CD4-positive, alpha-beta T cell treated with Interleukin-10 for 1 hour (primary cell): ENCODE measurements at regions not wholly inside any gene's neighbourhood (a gene's known extent, or its start where the extent isn't known, plus 50 kb on each side); places are given as distances from the start of the nearest gene placed in this dataset.

Source experiments
- DNase-seq: peaks from one replicate; pipeline ENCODE4 v3.0.0-alpha.2; 2020

- DNase-seq = no peak
These were observed 545.5 kb upstream of the MGMT start for GRCh38 chr10:128921389-128922022.

DNA sequence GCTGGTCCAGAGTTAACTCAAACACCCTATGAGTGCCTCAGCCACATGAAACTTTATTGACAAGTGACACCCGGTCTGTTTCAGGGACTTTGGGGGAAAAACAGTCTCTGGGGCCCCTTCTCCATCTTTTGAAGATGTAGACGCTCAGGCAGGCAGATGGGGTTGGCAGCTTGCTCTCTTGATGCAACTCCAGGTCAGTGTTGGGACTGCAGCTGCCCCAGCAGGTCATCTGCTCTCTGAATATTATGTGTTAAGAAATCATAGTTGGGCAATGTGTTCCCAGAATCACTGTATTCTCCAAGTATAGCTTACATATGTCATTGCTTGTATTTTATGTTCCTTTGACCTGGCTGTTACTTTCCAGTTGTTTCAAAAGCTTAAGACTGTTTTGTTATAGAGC, 544.9 kb upstream of the MGMT start:
- no peak for DNase-seq

GRCh38 chr10:128922619-128923196, 544.3 kb upstream of the MGMT start:
- DNase-seq = no peak

- DNase-seq = no peak
These were observed 542.1 kb upstream of the MGMT start for GRCh38 chr10:128924918-128925317.

GRCh38 chr10:128926711-128927110, 540.3 kb upstream of the MGMT start:
- no peak for DNase-seq

DNA sequence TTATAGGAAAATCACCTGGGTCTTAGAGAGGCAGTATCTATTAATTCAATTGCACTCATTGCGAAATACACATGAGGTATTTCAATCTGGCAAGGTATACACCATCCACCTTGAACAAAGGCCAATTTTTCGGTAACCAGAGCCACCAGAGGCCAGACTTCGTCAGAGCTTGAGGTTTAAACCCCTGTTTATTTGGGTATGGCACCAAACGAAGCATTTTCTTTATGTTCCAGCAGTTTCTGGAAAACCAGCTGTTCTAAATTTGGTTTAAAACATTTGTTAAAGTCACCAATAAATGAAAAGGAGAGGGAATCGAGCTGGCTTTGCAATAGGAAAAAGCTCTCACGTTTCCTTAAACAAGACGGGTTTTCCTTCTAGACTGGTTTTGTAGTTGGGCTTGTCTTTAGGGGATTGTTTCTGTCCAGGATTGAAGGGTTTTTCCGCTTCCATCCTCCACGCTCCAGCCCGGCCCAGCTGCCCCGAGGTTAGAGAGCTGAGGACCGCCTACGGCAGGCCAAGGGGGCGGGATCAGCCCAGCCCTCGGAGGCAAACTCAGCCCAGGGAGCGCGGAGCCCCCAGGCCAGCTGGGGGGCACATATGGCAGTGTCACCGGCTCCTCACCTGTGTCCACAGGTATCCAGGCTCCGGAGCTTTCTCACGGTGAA, 539.4 kb upstream of the MGMT start:
- DNase-seq = no peak

DNA sequence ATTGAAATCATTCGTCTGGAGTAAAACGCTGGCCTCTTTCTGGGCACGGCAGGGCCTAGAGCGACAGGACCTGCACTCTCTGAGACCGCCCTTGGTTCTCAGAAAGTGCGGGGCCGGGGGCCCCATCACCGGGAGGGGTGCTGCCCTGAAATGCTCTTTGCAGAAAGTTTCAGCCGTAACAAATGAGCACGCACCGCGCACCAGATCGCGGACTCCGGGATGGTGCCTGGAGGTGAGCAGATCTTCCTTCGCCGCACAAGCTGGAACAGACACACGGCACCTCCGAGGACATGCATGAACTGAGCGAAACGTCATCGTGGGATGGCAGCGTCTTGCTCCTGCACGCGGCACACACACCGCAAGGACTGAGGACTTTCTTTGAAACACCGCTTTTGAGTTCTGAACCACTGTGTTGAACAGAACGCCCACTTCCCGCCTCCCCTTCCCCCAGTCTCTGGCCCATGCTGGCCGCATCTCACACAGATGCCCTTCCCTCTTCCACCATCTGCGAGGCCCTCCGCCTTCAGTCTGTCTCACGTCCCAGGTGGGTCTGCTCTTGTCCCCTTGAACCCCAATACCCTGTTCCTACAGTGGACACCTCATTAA, 538.7 kb upstream of the MGMT start:
- no peak for DNase-seq

DNA sequence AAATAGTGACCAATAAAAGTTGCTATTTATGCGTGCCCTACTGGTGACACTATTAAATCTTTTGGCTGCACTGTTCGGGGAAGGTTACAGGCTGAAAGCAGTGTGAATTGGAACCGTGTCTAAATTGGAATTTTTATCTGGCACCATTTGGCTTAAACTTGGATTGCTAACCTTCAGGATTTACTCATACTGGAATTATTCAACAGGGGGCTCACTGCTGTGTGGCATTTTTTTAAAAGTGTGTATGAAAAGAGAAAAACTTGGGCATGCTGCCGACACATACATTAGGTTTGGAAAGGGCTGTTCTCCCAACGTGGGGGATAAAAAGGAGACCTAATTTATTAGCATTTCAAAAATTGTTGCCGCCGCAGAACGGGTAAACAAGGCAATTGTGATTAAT, 537.9 kb upstream of the MGMT start:
- DNase-seq = no peak

DNA sequence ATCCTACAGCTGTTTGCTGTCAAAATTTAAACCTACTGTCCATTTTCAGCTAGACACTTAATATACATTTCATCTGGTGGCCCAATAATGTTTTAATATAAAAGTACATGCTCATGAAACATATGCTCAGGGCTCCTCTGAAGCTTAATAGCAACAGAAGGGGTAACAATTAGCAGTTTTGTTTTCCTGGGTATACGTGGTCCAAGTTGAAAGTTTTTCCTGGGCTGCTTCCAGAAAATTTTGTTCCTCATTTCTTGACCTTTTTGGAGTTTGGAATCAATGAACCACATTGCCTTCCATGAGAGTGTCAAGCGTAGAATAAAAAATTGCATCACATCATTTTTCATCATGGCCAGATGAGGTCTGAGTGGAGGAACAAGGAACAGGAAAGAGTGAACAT, 537.3 kb upstream of the MGMT start:
- DNase-seq = no peak

DNA sequence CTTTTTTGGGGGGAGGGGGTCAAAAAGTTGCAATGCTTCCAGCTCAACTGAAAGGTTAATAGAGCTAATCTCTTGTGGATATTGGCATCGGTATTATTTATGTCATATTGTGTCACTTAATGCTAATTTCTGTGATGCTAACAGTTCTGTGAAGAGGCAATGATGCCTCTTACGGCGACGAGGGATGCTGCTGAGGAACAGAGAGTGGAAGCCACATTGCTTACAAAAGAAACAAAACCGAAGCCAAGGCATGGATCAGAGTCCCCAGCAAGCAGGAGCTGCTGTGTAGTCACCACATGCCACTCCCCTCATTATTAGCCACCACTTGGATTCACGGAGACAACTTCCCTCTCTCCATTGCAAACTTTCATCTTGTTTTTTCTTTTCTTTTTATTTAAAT, 536.5 kb upstream of the MGMT start:
- no peak for DNase-seq

GRCh38 chr10:128932071-128932820, 534.8 kb upstream of the MGMT start:
- no peak for DNase-seq

DNA sequence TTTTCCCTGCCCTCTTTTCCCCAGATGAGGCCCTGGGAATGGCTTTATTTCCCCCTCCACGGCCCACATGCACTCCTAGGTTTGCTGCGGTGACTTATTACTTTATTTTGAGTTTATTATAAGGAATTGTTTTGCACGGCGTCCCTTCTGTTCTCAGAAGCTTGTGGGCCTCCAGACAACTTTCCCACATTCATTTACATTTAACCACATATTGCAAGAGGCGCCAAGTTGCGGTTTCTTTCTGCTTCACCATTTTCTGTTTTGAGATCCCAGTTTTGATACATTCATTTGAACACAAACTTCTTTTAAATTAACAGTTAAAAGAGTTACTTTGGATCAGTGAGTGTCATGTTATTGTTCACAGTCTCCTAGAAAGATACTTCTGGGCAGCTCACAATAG, 532.5 kb upstream of the MGMT start:
- DNase-seq = no peak

GRCh38 chr10:128936392-128936791, 530.6 kb upstream of the MGMT start:
- no peak for DNase-seq

DNA sequence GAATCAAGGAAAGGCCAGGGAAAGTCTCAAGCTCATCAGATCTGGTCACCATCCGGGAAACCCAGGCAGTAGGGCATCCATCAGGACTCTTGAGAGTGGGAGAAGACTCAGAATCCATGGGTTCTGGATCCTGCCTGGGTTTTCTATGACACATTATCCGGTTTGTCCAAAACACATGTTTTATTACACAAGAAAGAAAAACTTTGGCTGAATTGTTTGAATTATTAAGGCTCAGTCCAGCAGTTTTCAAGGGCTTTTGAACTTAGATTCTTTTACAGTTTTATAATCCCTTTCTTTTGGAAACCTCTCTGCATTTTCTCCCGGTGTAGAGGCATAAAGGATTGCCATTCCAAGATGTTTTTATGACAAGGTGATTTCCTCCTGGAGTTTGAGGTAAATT, 528.5 kb upstream of the MGMT start:
- DNase-seq = no peak

DNA sequence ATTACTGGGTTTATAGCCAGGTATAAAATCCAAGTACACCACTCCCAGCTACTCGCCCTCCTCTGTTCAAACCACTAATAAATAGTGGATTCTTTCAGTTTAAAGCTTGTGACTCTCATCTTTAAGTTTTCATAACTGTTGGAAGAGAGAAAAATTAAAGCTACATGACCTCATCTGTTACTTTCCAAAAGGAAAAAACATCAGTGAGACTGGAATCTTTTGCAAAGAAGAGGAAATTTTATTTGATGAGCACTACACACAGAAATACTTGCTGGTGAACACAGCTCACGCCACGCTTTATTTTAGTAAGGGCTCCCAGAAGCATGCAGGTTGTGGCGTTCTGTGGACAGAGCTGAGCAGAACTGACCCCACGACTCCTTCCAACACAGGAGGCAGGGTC, 527.0 kb upstream of the MGMT start:
- no peak for DNase-seq

- DNase-seq = no peak
These were observed 523.9 kb upstream of the MGMT start for GRCh38 chr10:128943111-128943510.

- DNase-seq = no peak
These were observed 521.6 kb upstream of the MGMT start for GRCh38 chr10:128945398-128945797.

DNA sequence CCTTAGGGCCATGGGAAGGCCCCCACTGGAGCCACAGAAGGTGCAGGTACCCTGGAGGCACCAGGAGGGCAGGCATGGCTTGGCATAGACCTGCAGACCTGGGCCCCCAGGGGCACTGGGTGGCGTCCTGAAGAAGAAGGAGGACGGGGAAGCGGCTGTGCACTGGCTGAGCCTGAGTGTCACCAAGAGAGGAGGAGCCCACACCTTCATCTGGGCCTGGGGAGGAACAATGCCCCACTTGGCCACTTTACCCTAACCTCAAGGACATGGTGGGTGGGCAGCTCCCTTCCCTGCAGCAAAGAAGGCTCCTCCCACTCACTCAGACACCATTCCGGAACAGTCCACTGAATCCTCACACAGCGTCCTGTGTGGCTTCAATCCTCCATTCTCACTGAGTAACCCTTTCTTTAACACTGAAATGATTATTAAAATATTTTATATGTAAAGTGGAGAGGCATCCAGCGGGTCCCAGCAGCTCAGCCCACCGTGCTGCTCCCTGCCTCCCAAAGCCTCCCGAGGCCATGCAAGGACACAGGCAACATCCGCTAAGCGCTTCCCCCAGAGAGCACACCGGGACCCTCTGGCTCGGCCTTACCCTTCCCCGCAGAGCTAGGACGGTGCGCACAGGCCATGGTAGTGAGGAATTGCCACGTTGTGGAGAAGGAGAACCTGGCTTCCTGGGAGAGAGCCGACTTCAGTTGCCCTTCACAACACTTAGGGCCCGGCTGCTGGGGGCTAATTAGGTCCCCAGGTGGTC, 516.7 kb upstream of the MGMT start:
- DNase-seq = no peak

DNA sequence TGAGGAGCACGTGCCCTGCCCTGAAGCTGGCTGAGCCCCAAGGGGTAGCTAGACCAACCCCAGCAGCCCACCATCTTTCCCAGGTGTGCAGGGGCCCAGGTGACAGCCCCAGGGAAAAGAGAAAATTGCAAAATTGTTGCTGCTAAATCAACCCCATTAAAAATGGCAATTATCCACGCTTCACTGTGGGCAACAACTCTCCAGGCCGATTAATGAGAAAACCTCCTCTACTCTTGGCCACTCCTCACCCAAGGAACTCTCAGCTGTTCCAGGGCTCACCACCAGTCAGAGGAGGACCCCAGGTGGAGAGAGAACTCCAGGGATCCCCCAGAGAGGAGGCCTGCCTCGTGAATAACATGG, 516.1 kb upstream of the MGMT start:
- DNase-seq = no peak

DNA sequence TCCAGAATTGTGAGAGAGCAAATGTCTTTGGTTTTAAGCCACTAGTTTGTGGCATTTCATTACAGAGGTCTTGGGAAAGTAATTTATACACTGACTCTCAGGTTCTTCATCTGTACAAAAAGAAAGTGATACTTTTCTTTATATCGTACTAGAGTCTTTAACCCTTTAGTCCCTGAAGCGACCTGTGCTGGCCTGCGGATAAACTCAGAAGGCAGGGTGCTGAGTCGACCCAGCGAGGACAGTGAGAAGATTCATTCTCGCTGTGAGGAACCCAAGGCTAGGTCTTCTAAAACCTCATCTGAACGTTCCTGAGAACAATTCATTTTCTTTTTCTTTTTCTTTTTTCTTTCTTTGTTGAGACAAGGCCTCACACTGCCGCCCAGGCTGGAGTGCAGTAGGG, 514.2 kb upstream of the MGMT start:
- DNase-seq = no peak

- DNase-seq = no peak
These were observed 510.9 kb upstream of the MGMT start for GRCh38 chr10:128956149-128956548.

DNA sequence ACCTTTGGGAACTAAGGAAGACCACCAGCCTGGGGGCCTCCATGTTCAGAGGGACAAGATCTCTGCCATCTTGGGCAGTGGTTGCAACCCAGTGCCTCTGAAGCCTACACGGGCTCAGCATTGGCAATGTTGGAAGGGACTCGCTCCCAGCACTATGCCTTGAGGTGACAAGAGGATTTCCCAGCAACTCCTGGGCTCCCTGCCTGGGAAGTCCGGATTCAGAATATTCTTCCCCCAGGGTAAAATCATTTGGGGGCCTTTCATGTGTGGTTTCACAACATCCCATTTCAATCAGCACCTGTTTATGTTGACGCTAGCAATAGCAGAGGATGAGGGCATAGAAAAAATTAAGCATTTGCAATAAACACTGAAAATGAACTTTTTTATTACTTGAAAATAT, 509.8 kb upstream of the MGMT start:
- DNase-seq = no peak
